Right lobe of liver (tissue), 6 donors: ENCODE measurements at regions not wholly inside any gene's neighbourhood (a gene's known extent, or its start where the extent isn't known, plus 50 kb on each side); places are given as distances from the start of the nearest gene placed in this dataset.

ENCODE experiments used
- ATAC-seq, 4 donors: fragments of 200-7000 bp; cut with Tn5 transposase; one replicate each; pipeline ENCODE4 v1.9.1; 2020; ENCODE audit warnings: mild to moderate bottlenecking in 4 of 4, moderate library complexity in 4 of 4
- DNase-seq, 3 donors: peaks; one replicate each; pipeline ENCODE4 v3.0.0-alpha.2; 2020
- H3K27ac ChIP-seq, 3 donors: fragments of 200-600 bp; one replicate each; pipeline ENCODE4 v1.8.0; 2022
- H3K27me3 ChIP-seq, 2 donors: fragments of 200-600 bp; one replicate each; pipeline ENCODE4 v1.8.0; 2022
- H3K36me3 ChIP-seq, 4 donors: fragments of 200-600 bp; sonication (generic) in 1 of 4; one replicate each; pipeline versions ENCODE4 v1.5.1 to v1.8.0; 2017 to 2022; ENCODE audit warnings: control low read depth in 1 of 4
- H3K4me1 ChIP-seq, 4 donors: fragments of 200-600 bp; sonication (generic) in 1 of 4; one replicate each; pipeline versions ENCODE4 v1.5.1 to v1.8.0; 2017 to 2022; ENCODE audit warnings: control low read depth in 1 of 4
- H3K4me3 ChIP-seq, 3 donors: fragments of 200-600 bp; one replicate each; pipeline ENCODE4 v1.8.0; 2022
- H3K9me3 ChIP-seq, 4 donors: fragments of 200-600 bp; sonication (generic) in 1 of 4; one replicate each; pipeline versions ENCODE4 v1.5.1 to v1.8.0; 2017 to 2022; ENCODE audit warnings: control low read depth in 1 of 4
- CTCF ChIP-seq, 4 donors: fragments of 200-600 bp in 3 of 4; fragments of 450-650 bp in 1 of 4; IDR thresholded peaks; one replicate each; pipeline versions ENCODE4 v1.5.1 to v1.8.0; 2016 to 2022; ENCODE audit warnings: antibody characterized with exemption in 4 of 4, mild to moderate bottlenecking in 2 of 4
- POLR2A ChIP-seq: fragments of 450-650 bp; IDR thresholded peaks from one replicate; pipeline ENCODE4 v1.6.1; 2017; ENCODE audit warnings: antibody characterized with exemption, mild to moderate bottlenecking
- WGBS: methylation state at CpG from one replicate; pipeline ENCODE4 v1.1.6; 2018; ENCODE audit warnings: low coverage, low lambda C conversion rate; ENCODE audit not compliant: insufficient coverage; ENCODE audit errors: missing lambda C conversion rate; 5-methylcytosine and 5-hydroxymethylcytosine counted together
- intact Hi-C, 2 donors: fragments of 100-400 bp; cut with DNase I; formaldehyde crosslinking; loops; one replicate each; pipeline versions ENCODE4 v1.11.2 to v1.14.1; 2022
- donor health status: DM: no; HTN: yes; CAD: no.
- donor health status: DM: no; HTN: no; CAD: no.
- donor health status: DM: no; HTN: no; CAD: no.
- donor health status: DM: no; HTN: yes; CAD: no.
- donor health status: DM: no; HTN: yes; CAD: no.

DNA sequence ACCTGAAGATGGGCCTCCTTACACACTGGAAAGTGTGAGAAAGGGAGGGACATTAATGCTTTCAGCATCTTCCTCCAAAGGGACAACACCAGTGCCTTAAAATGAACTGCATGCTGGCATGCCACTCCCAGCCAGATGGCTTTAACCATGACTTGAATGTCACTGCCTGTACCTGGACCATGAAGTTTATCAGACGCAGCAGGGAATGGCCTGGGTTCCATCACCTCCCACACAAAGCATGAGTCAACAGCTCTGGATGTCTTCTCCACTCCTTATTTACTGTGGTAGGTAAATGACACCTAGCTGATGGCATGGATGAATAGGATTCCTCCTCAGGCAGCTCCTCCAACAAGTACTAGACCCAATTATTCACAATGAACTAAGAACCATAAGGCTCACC is 645.6 kb downstream of the SOX5 start:
- no CpG with 5 or more reads among the region's 1 CpG for WGBS
- no peak for ATAC-seq
- Histone ChIP-seq H3K4me3 (no peak overlapping the region), H3K36me3 (no peaks in the 10 kb centered on the region), H3K27ac (no peak overlapping the region), H3K4me1 (no peaks in the 10 kb centered on the region), H3K27me3 (no peaks in the 10 kb centered on the region), H3K9me3 (no peaks in the 10 kb centered on the region)
- intact Hi-C loops = no loop called here
- no peak for DNase-seq
- TF ChIP-seq POLR2A (no peak), CTCF (IDR thresholded peaks at IDR 0.05) (no peak)

DNA sequence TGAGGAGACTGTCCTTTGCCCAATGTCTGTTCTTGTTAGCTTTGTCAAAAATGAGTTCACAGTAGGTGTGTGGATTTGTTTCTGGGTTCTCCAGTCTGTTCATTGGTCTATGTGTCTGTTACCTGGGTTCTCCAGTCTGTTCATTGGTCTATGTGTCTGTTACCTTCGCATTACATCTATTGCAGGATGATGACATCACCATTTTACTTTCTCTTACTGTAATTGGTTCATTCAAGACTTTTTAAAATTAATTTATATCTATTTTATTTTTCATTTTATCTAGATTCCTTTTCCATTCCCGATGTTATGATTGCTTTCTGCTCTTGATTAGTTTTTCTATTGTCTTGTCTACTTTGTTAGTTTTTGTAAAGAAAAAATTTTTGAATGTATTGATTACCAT is 615.5 kb downstream of the SOX5 start:
- no peak overlapping the region for H3K27ac ChIP-seq
- no peaks in the 10 kb centered on the region for H3K4me1 ChIP-seq
- DNase-seq (no peak), ATAC-seq (no peak)
- no peaks in the 10 kb centered on the region for H3K27me3 ChIP-seq
- WGBS = 83% methylated on average over 2 of the region's 2 CpGs
- no peaks in the 10 kb centered on the region for H3K36me3 ChIP-seq
- H3K9me3 ChIP-seq = no peaks in the 10 kb centered on the region
- no peak for TF ChIP-seq POLR2A
- no peak for TF ChIP-seq CTCF (IDR thresholded peaks at IDR 0.05)
- intact Hi-C loops = no loop called here
- H3K4me3 ChIP-seq = no peak overlapping the region

DNA sequence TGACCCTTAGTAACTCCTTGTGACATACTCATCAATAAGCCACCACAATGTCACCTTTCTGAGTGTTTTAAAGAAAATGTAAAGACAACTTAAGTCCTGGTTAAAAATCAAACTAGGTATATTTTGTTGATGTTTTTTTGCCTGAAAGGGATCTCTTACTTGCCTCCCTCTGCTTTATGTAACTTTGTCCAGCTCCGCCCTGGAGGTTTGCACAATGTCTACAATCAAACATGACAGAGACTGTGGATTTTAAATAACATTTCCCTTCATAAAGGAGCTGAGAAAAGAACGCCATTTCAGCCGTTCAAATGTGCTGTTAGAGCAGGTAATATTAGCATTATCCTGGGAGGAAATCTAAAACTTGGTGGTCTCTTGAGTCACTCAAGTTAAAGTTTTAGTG is 613.9 kb downstream of the SOX5 start:
- no peaks in the 10 kb centered on the region for H3K27me3 ChIP-seq
- H3K27ac ChIP-seq = no peak overlapping the region
- DNase-seq (no peak), ATAC-seq (peak; percentile 60 to 77 (median 65))
- intact Hi-C loops = no loop called here
- H3K9me3 ChIP-seq = no peaks in the 10 kb centered on the region
- WGBS = 15% methylated on average over 3 of the region's 3 CpGs
- H3K4me3 ChIP-seq = peak overlapping the region in 1 of 3 donors; percentile 5
- no peaks in the 10 kb centered on the region for H3K36me3 ChIP-seq
- H3K4me1 ChIP-seq = no peaks in the 10 kb centered on the region
- no peak for TF ChIP-seq CTCF (IDR thresholded peaks at IDR 0.05)
- no peak for TF ChIP-seq POLR2A

GRCh38 chr12:23337213-23337612 is 612.3 kb downstream of the SOX5 start:
- Histone ChIP-seq H3K9me3 (no peaks in the 10 kb centered on the region), H3K27me3 (no peaks in the 10 kb centered on the region), H3K4me3 (no peak overlapping the region), H3K36me3 (no peaks in the 10 kb centered on the region), H3K4me1 (peaks cover 0 to 5% (median 0%) of the 10 kb centered on the region in 4 donors), H3K27ac (no peak overlapping the region)
- 83% methylated on average over 1 of the region's 3 CpGs for WGBS
- ATAC-seq = peak in 1 of 4 donors; percentile 21
- no peak for DNase-seq
- TF ChIP-seq POLR2A (no peak), CTCF (IDR thresholded peaks at IDR 0.05) (no peak)
- intact Hi-C loops = no loop called here

DNA sequence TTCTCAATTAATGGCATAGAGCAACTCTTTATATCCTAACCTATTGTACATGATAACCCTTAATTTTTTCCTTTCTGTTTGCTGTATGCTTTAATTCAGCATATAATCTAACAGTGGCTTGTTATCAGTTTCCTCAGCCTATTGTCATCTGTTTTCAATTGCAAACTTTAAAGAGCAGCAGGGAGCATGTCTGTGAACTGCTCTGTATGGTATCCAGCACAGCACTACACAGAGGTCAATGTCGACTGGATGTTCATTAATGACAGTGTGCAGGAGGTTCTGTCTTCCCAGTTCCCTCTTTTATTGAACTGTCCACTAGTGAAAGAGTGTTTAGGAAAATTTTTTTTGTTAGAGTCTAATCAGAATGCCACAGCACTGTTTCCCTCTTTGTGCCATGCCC is 609.1 kb downstream of the SOX5 start:
- TF ChIP-seq POLR2A = no peak
- no peak for TF ChIP-seq CTCF (IDR thresholded peaks at IDR 0.05)

More for the DNA sequence above, 609.1 kb downstream of the SOX5 start:
- Histone ChIP-seq H3K36me3 (no peaks in the 10 kb centered on the region), H3K27me3 (no peaks in the 10 kb centered on the region), H3K4me3 (no peak overlapping the region), H3K9me3 (no peaks in the 10 kb centered on the region), H3K27ac (no peak overlapping the region), H3K4me1 (peaks cover 0 to 11% (median 0%) of the 10 kb centered on the region in 4 donors)
- ATAC-seq = peak; percentile 45 to 67 (median 52)
- DNase-seq = no peak
- intact Hi-C loops = no loop called here
- WGBS = 6% methylated on average over 1 of the region's 1 CpG
